GM10266 (cell line): ENCODE measurements at regions not wholly inside any gene's neighbourhood (a gene's known extent, or its start where the extent isn't known, plus 50 kb on each side); places are given as distances from the start of the nearest gene placed in this dataset.

Experiments
- DNase-seq: peaks from one replicate; pipeline ENCODE4 v3.0.0; 2012; ENCODE audit errors: extremely low spot score
- TF ChIP-seq, protein P1 (sequence below): IDR thresholded peaks from 2 replicates; pipeline ENCODE4 v1.5.1; 2012; ENCODE audit warnings: mild to moderate bottlenecking, low read depth; ENCODE audit not compliant: control insufficient read depth, insufficient read depth; ENCODE audit errors: missing control alignments

DNA sequence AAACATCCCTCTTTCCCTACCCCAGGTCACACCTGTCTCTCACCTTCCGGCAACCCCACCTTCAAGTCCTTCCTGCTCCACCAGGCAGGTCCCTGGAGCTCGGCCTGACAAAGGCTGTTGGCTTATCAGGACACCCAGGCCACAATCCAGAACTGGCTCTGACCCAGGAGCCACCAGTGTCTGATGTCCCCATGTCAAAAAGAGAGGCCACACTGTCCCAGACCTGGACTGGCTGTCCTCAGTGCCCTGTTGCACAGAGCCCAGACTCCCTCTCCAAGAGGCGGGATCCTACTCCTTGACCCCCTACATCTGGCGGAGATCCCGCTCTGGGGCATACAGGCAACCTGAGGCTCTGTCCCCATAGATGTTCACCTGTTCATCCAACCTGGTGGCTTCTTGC is 116.0 kb downstream of the MN1 start:
- TF ChIP-seq, protein P1, sequence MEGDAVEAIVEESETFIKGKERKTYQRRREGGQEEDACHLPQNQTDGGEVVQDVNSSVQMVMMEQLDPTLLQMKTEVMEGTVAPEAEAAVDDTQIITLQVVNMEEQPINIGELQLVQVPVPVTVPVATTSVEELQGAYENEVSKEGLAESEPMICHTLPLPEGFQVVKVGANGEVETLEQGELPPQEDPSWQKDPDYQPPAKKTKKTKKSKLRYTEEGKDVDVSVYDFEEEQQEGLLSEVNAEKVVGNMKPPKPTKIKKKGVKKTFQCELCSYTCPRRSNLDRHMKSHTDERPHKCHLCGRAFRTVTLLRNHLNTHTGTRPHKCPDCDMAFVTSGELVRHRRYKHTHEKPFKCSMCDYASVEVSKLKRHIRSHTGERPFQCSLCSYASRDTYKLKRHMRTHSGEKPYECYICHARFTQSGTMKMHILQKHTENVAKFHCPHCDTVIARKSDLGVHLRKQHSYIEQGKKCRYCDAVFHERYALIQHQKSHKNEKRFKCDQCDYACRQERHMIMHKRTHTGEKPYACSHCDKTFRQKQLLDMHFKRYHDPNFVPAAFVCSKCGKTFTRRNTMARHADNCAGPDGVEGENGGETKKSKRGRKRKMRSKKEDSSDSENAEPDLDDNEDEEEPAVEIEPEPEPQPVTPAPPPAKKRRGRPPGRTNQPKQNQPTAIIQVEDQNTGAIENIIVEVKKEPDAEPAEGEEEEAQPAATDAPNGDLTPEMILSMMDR: no peak
- DNase-seq: no peak

DNA sequence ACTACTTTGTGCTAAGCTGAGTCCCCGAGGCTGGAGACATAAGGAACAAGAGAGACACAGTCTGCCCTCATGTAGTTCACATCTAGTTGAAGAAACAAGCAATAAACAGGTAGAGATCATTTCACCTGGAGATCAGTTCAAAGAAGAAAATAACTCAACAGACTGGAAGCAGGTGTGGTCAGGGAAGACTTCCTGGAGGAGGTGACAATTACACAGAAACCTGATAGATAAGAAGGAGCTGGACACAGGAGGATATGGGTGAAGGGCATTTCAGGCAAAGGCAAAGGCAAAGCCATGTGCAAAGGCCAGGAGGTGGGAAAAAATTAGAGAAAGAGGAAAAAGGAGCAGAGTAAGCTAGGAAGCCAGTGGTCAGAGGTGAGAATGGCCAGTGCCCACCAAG is 115.6 kb downstream of the MN1 start:
- DNase-seq: no peak
- TF ChIP-seq, protein P1: no peak

DNA sequence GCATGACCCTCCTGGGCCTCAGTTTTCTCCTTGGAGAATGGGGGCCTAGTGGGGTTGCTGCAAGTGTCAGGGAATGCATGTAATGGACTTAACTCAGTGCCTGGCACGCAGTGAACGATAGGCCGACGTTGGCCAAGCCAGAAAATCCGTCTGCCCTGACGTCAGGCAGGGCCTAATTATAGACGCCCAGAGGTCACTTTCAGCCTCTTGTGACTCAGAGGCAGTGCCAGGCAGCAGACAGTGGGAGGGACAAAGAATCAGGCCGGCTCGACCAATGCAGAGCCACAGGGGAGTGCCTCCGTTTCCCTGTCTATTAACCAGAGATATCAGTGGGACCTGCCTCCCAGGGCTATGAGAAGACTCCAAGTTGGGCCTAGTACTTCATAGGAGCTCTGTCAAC is 115.0 kb downstream of the MN1 start:
- no peak for DNase-seq

DNA sequence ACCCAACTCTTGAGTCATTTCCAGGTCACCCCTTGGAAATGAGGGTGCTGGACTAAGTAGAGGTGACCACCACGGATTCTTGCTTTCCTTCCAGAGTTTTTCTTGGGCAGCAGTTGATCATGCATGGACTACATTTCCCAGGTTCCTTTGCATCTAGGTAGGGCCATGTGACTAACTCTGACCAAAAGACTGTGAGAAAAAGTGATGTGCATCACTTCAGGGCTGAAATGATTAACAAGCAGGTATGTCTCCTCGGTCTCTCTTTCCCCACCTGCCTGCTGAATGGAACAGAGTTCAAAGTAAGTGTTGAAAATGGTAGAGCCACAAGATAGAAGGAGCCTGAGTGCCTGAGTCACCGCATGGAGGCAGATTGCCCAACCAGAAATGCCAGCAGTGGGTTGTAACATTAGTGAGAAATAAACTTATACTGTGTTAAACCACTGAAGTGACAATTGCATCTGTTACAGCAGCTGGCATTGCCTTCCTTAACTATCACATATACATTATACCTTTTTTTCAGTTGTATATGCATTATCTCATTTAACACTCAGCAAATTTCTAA is 113.5 kb downstream of the MN1 start:
- TF ChIP-seq, protein P1: no peak
- DNase-seq: no peak

More for the DNA sequence above, 115.0 kb downstream of the MN1 start:
- TF ChIP-seq, protein P1: no peak

DNA sequence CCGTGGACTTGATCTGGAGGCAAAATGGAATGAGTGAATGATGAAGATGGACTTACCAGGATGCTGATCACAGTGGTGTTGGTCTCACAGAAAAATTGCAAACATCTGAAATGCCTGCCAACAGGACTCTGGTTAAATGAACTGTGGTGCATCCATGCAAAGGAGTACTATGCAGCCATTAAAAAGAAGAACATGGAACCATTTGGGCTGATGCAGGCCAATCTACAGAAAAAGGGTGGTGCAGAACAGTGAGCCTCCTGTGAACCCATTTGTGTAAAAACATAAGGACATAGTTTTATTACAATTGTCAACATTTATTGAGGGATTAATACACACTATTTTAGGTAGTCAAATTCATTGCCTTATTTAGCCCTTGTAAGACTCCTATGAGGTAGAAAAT is 111.9 kb downstream of the MN1 start:
- DNase-seq: no peak
- TF ChIP-seq, protein P1: no peak

DNA sequence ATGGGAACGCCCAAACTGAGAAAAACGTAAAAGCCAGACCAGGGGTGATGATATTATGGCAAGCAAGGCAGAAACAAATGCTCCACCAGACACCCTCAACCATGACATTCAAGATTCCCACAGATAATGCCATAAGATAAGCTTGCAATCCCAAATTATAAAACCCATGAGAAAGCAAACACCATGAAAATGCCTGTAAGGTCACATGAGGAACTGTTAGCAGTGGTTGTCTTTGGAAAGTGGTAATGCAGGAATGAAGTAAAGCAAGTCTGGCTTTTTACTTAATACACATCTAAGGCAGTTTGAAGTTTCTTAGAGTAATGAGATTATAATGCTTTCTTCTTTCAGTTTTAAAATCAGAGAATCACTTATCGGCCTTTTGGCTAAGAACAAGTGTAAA is 111.0 kb downstream of the MN1 start:
- TF ChIP-seq, protein P1: no peak
- DNase-seq: no peak

DNA sequence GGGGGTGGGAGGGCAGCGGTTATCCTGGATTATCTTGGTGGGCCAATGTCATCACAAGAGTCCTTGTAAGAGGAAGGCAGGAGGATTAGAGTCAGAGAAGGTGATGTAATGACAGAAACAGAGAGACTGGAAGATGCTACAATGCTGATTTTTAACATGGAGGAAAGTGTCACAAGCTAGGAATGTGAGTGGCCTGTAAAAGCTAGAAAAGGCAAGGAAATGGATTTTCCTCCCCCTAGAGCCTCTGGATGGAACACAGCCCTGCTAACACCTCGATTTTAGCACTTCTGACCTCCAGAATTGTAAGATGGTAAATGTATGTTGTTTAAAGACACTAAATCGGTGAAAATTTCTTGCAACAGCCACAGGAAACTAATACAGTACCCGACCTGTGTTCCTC is 109.3 kb downstream of the MN1 start:
- DNase-seq: no peak
- TF ChIP-seq, protein P1: no peak
